HG02642 (cell line): ENCODE measurements at regions not wholly inside any gene's neighbourhood (a gene's known extent, or its start where the extent isn't known, plus 50 kb on each side); places are given as distances from the start of the nearest gene placed in this dataset.
"Not testable (repeated sequence)": the region's sequence is repeated elsewhere in the genome, so short reads cannot be mapped to it uniquely, and the experiment has no call there.

Experiments
- ATAC-seq: cut with Tn5 transposase; IDR thresholded peaks from one replicate; pipeline ENCODE4 v1.9.1; 2021; ENCODE audit warnings: mild to moderate bottlenecking; ENCODE audit not compliant: unreplicated experiment, poor library complexity

GRCh38 chr2:145421841-145422240 lies 901.9 kb upstream of the ZEB2 start:
- no peak for ATAC-seq

GRCh38 chr2:145416640-145417039 lies 896.7 kb upstream of the ZEB2 start:
- ATAC-seq, result no peak

- no peak for ATAC-seq
Observed at GRCh38 chr2:145415151-145415550, 895.2 kb upstream of the ZEB2 start.

GRCh38 chr2:145413261-145414030 lies 893.5 kb upstream of the ZEB2 start:
- no peak for ATAC-seq

- peak; percentile 52 for ATAC-seq
Observed at GRCh38 chr2:145412155-145412554, 892.2 kb upstream of the ZEB2 start.

GRCh38 chr2:145411493-145411892 lies 891.6 kb upstream of the ZEB2 start:
- ATAC-seq, result peak; percentile 91

GRCh38 chr2:145410086-145410485 lies 890.2 kb upstream of the ZEB2 start:
- ATAC-seq, result no peak

- ATAC-seq, result no peak
Observed at GRCh38 chr2:145408980-145409379, 889.1 kb upstream of the ZEB2 start.

GRCh38 chr2:145404690-145405089 lies 884.8 kb upstream of the ZEB2 start:
- no peak for ATAC-seq

- no peak for ATAC-seq
Observed at GRCh38 chr2:145402706-145403277, 882.9 kb upstream of the ZEB2 start.

- ATAC-seq, result no peak
Observed at GRCh38 chr2:145399131-145399530, 879.2 kb upstream of the ZEB2 start.

- no peak for ATAC-seq
Observed at GRCh38 chr2:145394181-145394580, 874.3 kb upstream of the ZEB2 start.

- ATAC-seq, result no peak
Observed at GRCh38 chr2:145386973-145387372, 867.1 kb upstream of the ZEB2 start.

GRCh38 chr2:145383961-145384360 lies 864.0 kb upstream of the ZEB2 start:
- no peak for ATAC-seq

- ATAC-seq, result no peak
Observed at GRCh38 chr2:145380436-145381017, 860.6 kb upstream of the ZEB2 start.

- ATAC-seq, result no peak
Observed at GRCh38 chr2:145379934-145380333, 860.0 kb upstream of the ZEB2 start.

GRCh38 chr2:145374165-145374564 lies 854.2 kb upstream of the ZEB2 start:
- no peak for ATAC-seq

- ATAC-seq, result not testable (repeated sequence)
Observed at GRCh38 chr2:145367334-145367733, 847.4 kb upstream of the ZEB2 start.

GRCh38 chr2:145366341-145366740 lies 846.4 kb upstream of the ZEB2 start:
- ATAC-seq, result no peak

- no peak for ATAC-seq
Observed at GRCh38 chr2:145360129-145360790, 840.3 kb upstream of the ZEB2 start.

- no peak for ATAC-seq
Observed at GRCh38 chr2:145359561-145359960, 839.6 kb upstream of the ZEB2 start.
